HEK293T (cell line): ENCODE measurements at regions not wholly inside any gene's neighbourhood (a gene's known extent, or its start where the extent isn't known, plus 50 kb on each side); places are given as distances from the start of the nearest gene placed in this dataset.

Experiments used
- CTCF ChIA-PET: fragments of 350-600 bp; formaldehyde crosslinking; extraction: SDS; loops from one replicate; lab custom pipeline; 2021; ENCODE audit warnings: antibody characterized with exemption, inconsistent platforms; lab: Yijun Ruan, JAX
- POLR2A ChIA-PET: fragments of 350-600 bp; formaldehyde crosslinking; extraction: SDS; loops from one replicate; lab custom pipeline; 2020; ENCODE audit warnings: antibody characterized with exemption, inconsistent platforms; lab: Yijun Ruan, JAX
- DNase-seq: peaks from one replicate; pipeline ENCODE4 v3.0.0; 2012; ENCODE audit warnings: mixed read lengths; ENCODE audit errors: extremely low spot score
- ARNT ChIP-seq: fragments of 450-650 bp; IDR thresholded peaks from 2 replicates; pipeline ENCODE4 v1.6.1; 2017; ENCODE audit warnings: mild to moderate bottlenecking
- BHLHE40 ChIP-seq: fragments of 450-650 bp; IDR thresholded peaks from 2 replicates; pipeline ENCODE4 v1.6.1; 2016; ENCODE audit warnings: mild to moderate bottlenecking, moderate library complexity, borderline replicate concordance
- CTBP1 ChIP-seq: fragments of 450-650 bp; IDR thresholded peaks from 2 replicates; pipeline ENCODE4 v1.6.1; 2016; ENCODE audit warnings: borderline replicate concordance
- ELF4 ChIP-seq: fragments of 450-650 bp; IDR thresholded peaks from 2 replicates; pipeline ENCODE4 v1.6.1; 2017; ENCODE audit warnings: antibody characterized with exemption
- FOXA1 ChIP-seq: fragments of 450-650 bp; IDR thresholded peaks from 2 replicates; pipeline ENCODE4 v1.6.1; 2016; ENCODE audit warnings: mild to moderate bottlenecking
- FOXK2 ChIP-seq: fragments of 450-650 bp; IDR thresholded peaks from 2 replicates; pipeline ENCODE4 v1.6.1; 2016; ENCODE audit warnings: mild to moderate bottlenecking
- FOXM1 ChIP-seq: fragments of 450-650 bp; IDR thresholded peaks from 2 replicates; pipeline ENCODE4 v1.6.1; 2017; ENCODE audit warnings: mild to moderate bottlenecking, borderline replicate concordance
- HDGF ChIP-seq: fragments of 450-650 bp; IDR thresholded peaks from 2 replicates; pipeline ENCODE4 v1.6.1; 2017; ENCODE audit warnings: antibody characterized with exemption, borderline replicate concordance
- L3MBTL2 ChIP-seq: fragments of 450-650 bp; conservative IDR thresholded peaks from 2 replicates; pipeline ENCODE4 v1.6.1; 2016; ENCODE audit warnings: mild to moderate bottlenecking
- LEF1 ChIP-seq: fragments of 450-650 bp; IDR thresholded peaks from 2 replicates; pipeline ENCODE4 v1.6.1; 2017; ENCODE audit warnings: mild to moderate bottlenecking, borderline replicate concordance
- NFRKB ChIP-seq: fragments of 450-650 bp; IDR thresholded peaks from 2 replicates; pipeline ENCODE4 v1.6.1; 2016; ENCODE audit warnings: mild to moderate bottlenecking, moderate library complexity
- PKNOX1 ChIP-seq: fragments of 450-650 bp; IDR thresholded peaks from 2 replicates; pipeline ENCODE4 v1.6.1; 2016
- SP1 ChIP-seq: fragments of 450-650 bp; IDR thresholded peaks from 2 replicates; pipeline ENCODE4 v1.6.1; 2017
- SUZ12 ChIP-seq: fragments of 450-650 bp; IDR thresholded peaks from 2 replicates; pipeline ENCODE4 v1.6.1; 2016; ENCODE audit warnings: mild to moderate bottlenecking
- TARDBP ChIP-seq: fragments of 450-650 bp; IDR thresholded peaks from 2 replicates; pipeline ENCODE4 v1.6.1; 2016
- ZNF384 ChIP-seq: fragments of 450-650 bp; IDR thresholded peaks from 2 replicates; pipeline ENCODE4 v1.6.1; 2016

GRCh38 chr10:8128511-8128910 lies 74.0 kb downstream of the GATA3 start:
- POLR2A ChIA-PET, result no interaction called here
- DNase-seq, result no peak
- CTCF ChIA-PET, result interaction anchor here (0.6 kb wide), 1 partner anchor 751 kb away, joined by 3 read pairs; no protein-coding TSS in a partner anchor
- TF ChIP-seq CTBP1 (no peak), PKNOX1 (no peak), ELF4 (no peak), FOXA1 (no peak), TARDBP (no peak), ARNT (no peak), SUZ12 (no peak), HDGF (no peak), SP1 (no peak), FOXK2 (no peak), L3MBTL2 (no peak), ZNF384 (no peak), FOXM1 (no peak), BHLHE40 (no peak), LEF1 (no peak)

- POLR2A ChIA-PET, result no interaction called here
- TF ChIP-seq ELF4 (no peak), L3MBTL2 (no peak), CTBP1 (no peak), FOXM1 (no peak), BHLHE40 (no peak)
- CTCF ChIA-PET, result no interaction called here
- no peak for DNase-seq
Observed at GRCh38 chr10:8129438-8129837, 75.0 kb downstream of the GATA3 start.

DNA sequence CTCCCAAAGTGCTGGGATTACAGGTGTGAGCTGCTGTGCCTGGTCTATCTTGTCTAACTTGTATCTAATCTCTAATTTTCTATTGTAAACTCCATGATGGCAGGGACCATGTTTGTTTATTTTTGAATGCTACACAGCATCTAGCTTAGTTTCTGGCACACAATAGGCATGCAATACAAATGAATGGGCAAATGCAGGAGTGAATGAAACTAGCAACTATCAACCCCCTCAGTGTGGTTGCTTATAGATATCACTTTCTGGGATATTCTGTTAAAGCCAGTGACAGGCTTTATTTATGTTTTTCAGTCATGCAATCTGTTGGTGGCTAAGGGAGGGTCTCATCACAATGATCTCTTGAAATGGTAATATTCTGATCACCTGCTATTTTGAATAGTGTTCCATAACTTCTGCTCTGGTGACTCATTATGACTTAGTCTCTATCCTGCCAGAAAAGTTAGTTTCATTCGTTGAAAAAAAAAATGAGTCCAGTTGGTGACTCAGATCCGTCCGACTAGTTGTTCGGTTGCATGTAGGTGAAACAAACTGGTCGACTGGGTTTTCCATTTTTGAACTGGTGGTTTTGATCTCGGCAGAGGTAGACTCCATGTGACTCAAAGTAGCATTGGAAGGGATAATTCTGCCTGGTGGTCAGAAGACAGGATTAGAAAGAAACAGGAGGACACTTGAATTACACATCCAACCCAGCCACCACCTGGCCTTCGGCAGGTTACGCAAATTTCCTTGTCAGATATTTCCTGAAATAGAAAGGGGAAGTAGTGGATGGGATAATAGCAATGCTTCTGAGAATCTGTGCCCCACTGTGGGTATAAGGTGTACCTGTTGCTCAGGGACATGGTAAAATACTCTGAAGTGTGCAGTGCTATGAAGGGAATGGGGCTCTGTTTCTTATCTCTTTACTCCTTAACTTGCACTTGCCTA lies 76.8 kb downstream of the GATA3 start:
- no peak for DNase-seq
- TF ChIP-seq PKNOX1 (no peak), ZNF384 (no peak), ARNT (no peak), FOXM1 (no peak), NFRKB (no peak), FOXA1 (no peak), LEF1 (no peak), SP1 (no peak), BHLHE40 (no peak), CTBP1 (no peak), ELF4 (no peak), TARDBP (no peak), SUZ12 (no peak), HDGF (no peak)
- ChIA-PET POLR2A (no interaction called here), CTCF (no interaction called here)

GRCh38 chr10:8133146-8133545 lies 78.7 kb downstream of the GATA3 start:
- ChIA-PET CTCF (no interaction called here), POLR2A (no interaction called here)
- TF ChIP-seq SUZ12 (no peak), ELF4 (no peak), NFRKB (no peak), FOXM1 (no peak), L3MBTL2 (no peak)
- DNase-seq, result no peak

DNA sequence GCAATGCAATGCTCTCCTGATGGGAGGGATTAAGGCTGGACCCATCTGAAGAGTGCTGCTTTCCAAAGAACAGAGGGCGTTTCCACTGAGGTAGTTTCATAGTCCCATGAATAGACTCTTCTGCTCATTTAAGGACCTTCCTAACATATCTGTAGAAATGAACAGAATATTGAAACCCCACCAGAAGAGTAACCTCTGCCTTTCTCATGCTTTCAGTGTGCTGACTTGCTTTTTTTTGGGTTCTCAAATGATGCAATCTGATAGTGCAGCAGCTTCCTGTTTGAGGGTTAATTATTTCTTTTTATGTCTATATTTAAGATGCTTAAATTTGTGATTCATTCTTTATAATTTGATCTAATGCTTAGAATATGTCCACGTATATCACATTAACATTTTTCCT lies 82.2 kb downstream of the GATA3 start:
- no peak for DNase-seq
- POLR2A ChIA-PET, result no interaction called here
- CTCF ChIA-PET, result no interaction called here
- no peak for TF ChIP-seq CTBP1
- no peak for TF ChIP-seq L3MBTL2
- TF ChIP-seq PKNOX1, result no peak
- no peak for TF ChIP-seq NFRKB
- no peak for TF ChIP-seq ARNT
- TF ChIP-seq TARDBP, result no peak
- TF ChIP-seq FOXK2, result no peak
- TF ChIP-seq HDGF, result no peak
- TF ChIP-seq BHLHE40, result no peak
- no peak for TF ChIP-seq ZNF384
- no peak for TF ChIP-seq FOXM1
- no peak for TF ChIP-seq SUZ12
- no peak for TF ChIP-seq SP1
- no peak for TF ChIP-seq ELF4

GRCh38 chr10:8137272-8137681 lies 82.8 kb downstream of the GATA3 start:
- CTCF ChIA-PET, result no interaction called here
- DNase-seq, result no peak
- TF ChIP-seq PKNOX1 (no peak), ZNF384 (no peak), ARNT (no peak), SP1 (no peak), NFRKB (no peak), FOXA1 (no peak), TARDBP (no peak)
- POLR2A ChIA-PET, result no interaction called here
